Fibroblast of lung (primary cell): ENCODE measurements at regions not wholly inside any gene's neighbourhood (a gene's known extent, or its start where the extent isn't known, plus 50 kb on each side); places are given as distances from the start of the nearest gene placed in this dataset.
A peak's percentile ranks its signal among the peaks of the same experiment; 100 is the strongest.

Experiments
- DNase-seq, 2 donors: peaks; one replicate each; pipeline versions ENCODE4 v3.0.0 to v3.0.0-alpha.2; 2010; ENCODE audit warnings: low read depth in 2 of 2
- H2AFZ ChIP-seq: 2 replicates; pipeline ENCODE4 v1.5.1; 2012; ENCODE audit warnings: low read length, control low read depth, inconsistent platforms
- H3K27ac ChIP-seq: 2 replicates; pipeline ENCODE4 v1.5.1; 2011; ENCODE audit warnings: low read length, control low read depth; ENCODE audit not compliant: insufficient read depth
- H3K27me3 ChIP-seq: 2 replicates; pipeline ENCODE4 v1.5.1; 2011; ENCODE audit warnings: mild to moderate bottlenecking, low read length; ENCODE audit not compliant: control insufficient read depth, insufficient read depth
- H3K36me3 ChIP-seq: 2 replicates; pipeline ENCODE4 v1.5.1; 2011; ENCODE audit warnings: low read length; ENCODE audit not compliant: control insufficient read depth, insufficient read depth
- H3K4me1 ChIP-seq: 2 replicates; pipeline ENCODE4 v1.5.1; 2011; ENCODE audit warnings: low read length; ENCODE audit not compliant: control insufficient read depth, insufficient read depth; ENCODE audit errors: extremely low read depth
- H3K4me2 ChIP-seq: 2 replicates; pipeline ENCODE4 v1.5.1; 2011; ENCODE audit warnings: low read length, control low read depth; ENCODE audit not compliant: insufficient read depth; ENCODE audit errors: extremely low read depth
- H3K4me3 ChIP-seq, 4 experiments: fragments of 200-600 bp in 1 of 4; sonication (generic) in 1 of 4; replicated peaks in 1 of 4; 2 replicates each; pipeline ENCODE4 v1.5.1; 2011 to 2016; ENCODE audit warnings: low read length in 4 of 4, low read depth in 3 of 4, mild to moderate bottlenecking in 3 of 4, control low read depth in 2 of 4, inconsistent platforms in 1 of 4, mixed read lengths in 1 of 4; ENCODE audit not compliant: insufficient read depth in 1 of 4; ENCODE audit errors: control extremely low read depth in 1 of 4
- H3K79me2 ChIP-seq: 2 replicates; pipeline ENCODE4 v1.5.1; 2012; ENCODE audit warnings: mild to moderate bottlenecking, low read length, inconsistent platforms; ENCODE audit not compliant: control insufficient read depth, insufficient read depth
- H3K9ac ChIP-seq: 2 replicates; pipeline ENCODE4 v1.5.1; 2011; ENCODE audit warnings: mild to moderate bottlenecking, low read length, control low read depth; ENCODE audit not compliant: insufficient read depth
- H3K9me3 ChIP-seq: 2 replicates; pipeline ENCODE4 v1.5.1; 2012; ENCODE audit warnings: low read depth, low read length; ENCODE audit not compliant: control insufficient read depth, insufficient read depth
- H4K20me1 ChIP-seq: 2 replicates; pipeline ENCODE4 v1.5.1; 2011; ENCODE audit warnings: low read length; ENCODE audit not compliant: control insufficient read depth, insufficient read depth; ENCODE audit errors: extremely low read depth
- EZH2 ChIP-seq: IDR thresholded peaks from 2 replicates; pipeline ENCODE4 v1.5.1; 2012; ENCODE audit warnings: low read length, control low read depth, mild to moderate bottlenecking; ENCODE audit errors: missing control alignments
- TF ChIP-seq, protein P1 (sequence below), 2 donors: IDR thresholded peaks in 1 of 2; conservative IDR thresholded peaks in 1 of 2; 1 replicate in 1 of 2; 2 replicates in 1 of 2; pipeline ENCODE4 v1.5.1; 2011 to 2012; ENCODE audit warnings: low read length in 2 of 2, control low read depth in 1 of 2, inconsistent platforms in 1 of 2, low read depth in 1 of 2, mild to moderate bottlenecking in 1 of 2

- no peak for TF ChIP-seq EZH2
- TF ChIP-seq, protein P1, sequence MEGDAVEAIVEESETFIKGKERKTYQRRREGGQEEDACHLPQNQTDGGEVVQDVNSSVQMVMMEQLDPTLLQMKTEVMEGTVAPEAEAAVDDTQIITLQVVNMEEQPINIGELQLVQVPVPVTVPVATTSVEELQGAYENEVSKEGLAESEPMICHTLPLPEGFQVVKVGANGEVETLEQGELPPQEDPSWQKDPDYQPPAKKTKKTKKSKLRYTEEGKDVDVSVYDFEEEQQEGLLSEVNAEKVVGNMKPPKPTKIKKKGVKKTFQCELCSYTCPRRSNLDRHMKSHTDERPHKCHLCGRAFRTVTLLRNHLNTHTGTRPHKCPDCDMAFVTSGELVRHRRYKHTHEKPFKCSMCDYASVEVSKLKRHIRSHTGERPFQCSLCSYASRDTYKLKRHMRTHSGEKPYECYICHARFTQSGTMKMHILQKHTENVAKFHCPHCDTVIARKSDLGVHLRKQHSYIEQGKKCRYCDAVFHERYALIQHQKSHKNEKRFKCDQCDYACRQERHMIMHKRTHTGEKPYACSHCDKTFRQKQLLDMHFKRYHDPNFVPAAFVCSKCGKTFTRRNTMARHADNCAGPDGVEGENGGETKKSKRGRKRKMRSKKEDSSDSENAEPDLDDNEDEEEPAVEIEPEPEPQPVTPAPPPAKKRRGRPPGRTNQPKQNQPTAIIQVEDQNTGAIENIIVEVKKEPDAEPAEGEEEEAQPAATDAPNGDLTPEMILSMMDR (conservative IDR thresholded peaks at IDR 0.05 in 1 of 2, IDR thresholded peaks at IDR 0.05 in 1 of 2; ENCODE audit: low read depth in 1 of 2, low read length in 2 of 2): no peak
- Histone ChIP-seq H3K27ac (no peak overlapping the region), H3K9me3 (no peaks in the 10 kb centered on the region), H3K4me2 (no peak overlapping the region), H4K20me1 (no peaks in the 10 kb centered on the region), H3K27me3 (no peaks in the 10 kb centered on the region), H3K4me3 (no peak overlapping the region), H3K4me1 (no peaks in the 10 kb centered on the region), H2AFZ (no peak overlapping the region), H3K36me3 (no peaks in the 10 kb centered on the region), H3K9ac (no peak overlapping the region), H3K79me2 (no peaks in the 10 kb centered on the region)
- DNase-seq: peak in 1 of 2 donors; percentile 69
Observed at GRCh38 chr20:40286975-40287531, 402.0 kb downstream of the MAFB start.

DNA sequence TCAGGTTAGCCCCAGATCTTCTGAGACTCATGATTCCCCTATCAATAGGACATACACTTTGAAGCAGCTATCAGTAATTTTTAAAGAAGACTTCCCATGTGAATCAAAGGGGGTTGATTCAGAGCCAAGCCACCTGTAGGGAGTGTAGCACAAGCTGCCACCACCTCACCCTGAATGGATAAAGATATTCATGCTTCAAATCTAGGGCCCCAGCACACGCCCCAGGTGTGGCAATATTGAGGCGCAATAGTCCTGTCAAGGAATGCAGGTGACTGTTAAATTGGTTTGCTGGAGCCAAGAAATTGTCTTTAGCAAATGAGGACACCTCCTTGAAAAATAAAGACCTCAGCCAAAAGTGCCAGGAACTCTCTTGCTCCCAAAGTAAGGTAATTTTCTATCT lies 404.4 kb downstream of the MAFB start:
- H3K9me3 ChIP-seq: no peaks in the 10 kb centered on the region
- H3K9ac ChIP-seq: no peak overlapping the region
- H3K27ac ChIP-seq: no peak overlapping the region
- H3K4me2 ChIP-seq: no peak overlapping the region
- no peak for DNase-seq
- H3K36me3 ChIP-seq: no peaks in the 10 kb centered on the region
- H2AFZ ChIP-seq: no peak overlapping the region
- H3K79me2 ChIP-seq: no peaks in the 10 kb centered on the region
- H3K4me3 ChIP-seq: no peak overlapping the region
- H3K4me1 ChIP-seq: no peaks in the 10 kb centered on the region
- H4K20me1 ChIP-seq: no peaks in the 10 kb centered on the region
- no peaks in the 10 kb centered on the region for H3K27me3 ChIP-seq
- no peak for TF ChIP-seq EZH2
- TF ChIP-seq, protein P1 (conservative IDR thresholded peaks at IDR 0.05 in 1 of 2, IDR thresholded peaks at IDR 0.05 in 1 of 2; ENCODE audit: low read depth in 1 of 2, low read length in 2 of 2): no peak

GRCh38 chr20:40283689-40284088 lies 405.3 kb downstream of the MAFB start:
- Histone ChIP-seq H3K4me3 (no peak overlapping the region), H3K9ac (no peak overlapping the region), H3K4me2 (no peak overlapping the region), H3K27me3 (no peaks in the 10 kb centered on the region), H3K27ac (no peak overlapping the region), H2AFZ (no peak overlapping the region), H3K4me1 (no peaks in the 10 kb centered on the region), H3K9me3 (no peaks in the 10 kb centered on the region), H3K79me2 (no peaks in the 10 kb centered on the region), H4K20me1 (no peaks in the 10 kb centered on the region), H3K36me3 (no peaks in the 10 kb centered on the region)
- no peak for DNase-seq
- no peak for TF ChIP-seq EZH2
- TF ChIP-seq, protein P1 (conservative IDR thresholded peaks at IDR 0.05 in 1 of 2, IDR thresholded peaks at IDR 0.05 in 1 of 2; ENCODE audit: low read depth in 1 of 2, low read length in 2 of 2): no peak
